ENCODE measurements at regions not wholly inside any gene's neighbourhood (a gene's known extent, or its start where the extent isn't known, plus 50 kb on each side); places are given as distances from the start of the nearest gene placed in this dataset.

GRCh38 chr3:88947013-88947412 is 160.4 kb upstream of the EPHA3 start:
- 3% methylated on average over 2 of the region's 2 CpGs for WGBS (ENCODE audit: low lambda C conversion rate)
- no peaks in the 10 kb centered on the region for H3K36me3 ChIP-seq (replicated peaks in 1 of 2; ENCODE audit: control insufficient read depth in 1 of 2, insufficient read depth in 2 of 2, low read length in 1 of 2)
- H4K20me1 ChIP-seq (ENCODE audit: insufficient read depth), result no peaks in the 10 kb centered on the region
- no peaks in the 10 kb centered on the region for H3K9me3 ChIP-seq
- ChIA-PET POLR2A (no interaction called here), CTCF (no interaction called here)
- peaks cover 15% of the 10 kb centered on the region; the same call in 1 of the 2 replicates for H3K27me3 ChIP-seq (ENCODE audit: insufficient read depth)
- no peaks in the 10 kb centered on the region for H3K9me2 ChIP-seq
- H3F3A ChIP-seq (replicated peaks; ENCODE audit: insufficient read depth), result no peaks in the 10 kb centered on the region
- H3K4me3 ChIP-seq (ENCODE audit: low read depth in 2 of 2, low read length in 1 of 2), result no peak overlapping the region
- no peak for TF ChIP-seq RCOR1 (IDR thresholded peaks at IDR 0.05; ENCODE audit: low read length)
- no peak for TF ChIP-seq FOSL2 (IDR thresholded peaks at IDR 0.05; ENCODE audit: borderline replicate concordance, low read depth)
- no peak for TF ChIP-seq CHD2 (IDR thresholded peaks at IDR 0.05; ENCODE audit: low read length, partially characterized antibody)
- no peak for TF ChIP-seq GABPA (IDR thresholded peaks at IDR 0.05; ENCODE audit: low read depth)
- TF ChIP-seq NRF1 (IDR thresholded peaks at IDR 0.05; ENCODE audit: low read depth, low read length), result no peak
- no peak for TF ChIP-seq MXI1 (IDR thresholded peaks at IDR 0.05; ENCODE audit: low read depth, low read length)
- TF ChIP-seq ZBTB33 (IDR thresholded peaks at IDR 0.05; ENCODE audit: borderline replicate concordance, low read depth), result no peak
- H3K4me2 ChIP-seq, result no peak overlapping the region
- no peak for DNase-seq
- H3K27ac ChIP-seq (ENCODE audit: low read depth in 2 of 2, low read length in 1 of 2), result no peak overlapping the region
- no peak overlapping the region for H2AFZ ChIP-seq (ENCODE audit: low read depth)
- no peaks in the 10 kb centered on the region for H3K4me1 ChIP-seq (ENCODE audit: control insufficient read depth in 1 of 2, insufficient read depth in 2 of 2, low read depth in 1 of 2, low read length in 1 of 2)
- no peaks in the 10 kb centered on the region for H3K79me2 ChIP-seq (ENCODE audit: insufficient read depth)
- H3K9ac ChIP-seq, result no peak overlapping the region

- Histone ChIP-seq H2AFZ (ENCODE audit: low read depth) (no peak overlapping the region), H3K9me3 (no peaks in the 10 kb centered on the region), H3K4me3 (ENCODE audit: low read depth in 2 of 2, low read length in 1 of 2) (no peak overlapping the region), H3K27me3 (ENCODE audit: insufficient read depth) (no peaks in the 10 kb centered on the region; the same call in 1 of the 2 replicates), H4K20me1 (ENCODE audit: insufficient read depth) (no peaks in the 10 kb centered on the region), H3K9ac (no peak overlapping the region), H3F3A (replicated peaks; ENCODE audit: insufficient read depth) (peaks cover 14% of the 10 kb centered on the region), H3K4me2 (no peak overlapping the region), H3K79me2 (ENCODE audit: insufficient read depth) (no peaks in the 10 kb centered on the region), H3K27ac (ENCODE audit: low read depth in 2 of 2, low read length in 1 of 2) (no peak overlapping the region), H3K9me2 (no peaks in the 10 kb centered on the region), H3K4me1 (ENCODE audit: control insufficient read depth in 1 of 2, insufficient read depth in 2 of 2, low read depth in 1 of 2, low read length in 1 of 2) (peaks cover 0 to 12% of the 10 kb centered on the region in 2 experiments; a peak in 2 of 4 replicates), H3K36me3 (replicated peaks in 1 of 2; ENCODE audit: control insufficient read depth in 1 of 2, insufficient read depth in 2 of 2, low read length in 1 of 2) (no peaks in the 10 kb centered on the region)
- no peak for TF ChIP-seq GATA2 (CRISPR knock-in tag; IDR thresholded peaks at IDR 0.05)
- no peak for TF ChIP-seq GABPA (IDR thresholded peaks at IDR 0.05; ENCODE audit: low read depth)
- TF ChIP-seq, protein P1, sequence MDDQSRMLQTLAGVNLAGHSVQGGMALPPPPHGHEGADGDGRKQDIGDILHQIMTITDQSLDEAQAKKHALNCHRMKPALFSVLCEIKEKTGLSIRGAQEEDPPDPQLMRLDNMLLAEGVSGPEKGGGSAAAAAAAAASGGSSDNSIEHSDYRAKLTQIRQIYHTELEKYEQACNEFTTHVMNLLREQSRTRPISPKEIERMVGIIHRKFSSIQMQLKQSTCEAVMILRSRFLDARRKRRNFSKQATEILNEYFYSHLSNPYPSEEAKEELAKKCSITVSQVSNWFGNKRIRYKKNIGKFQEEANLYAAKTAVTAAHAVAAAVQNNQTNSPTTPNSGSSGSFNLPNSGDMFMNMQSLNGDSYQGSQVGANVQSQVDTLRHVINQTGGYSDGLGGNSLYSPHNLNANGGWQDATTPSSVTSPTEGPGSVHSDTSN (IDR thresholded peaks at IDR 0.05), result no peak
- no peak for TF ChIP-seq ZBTB33 (IDR thresholded peaks at IDR 0.05; ENCODE audit: borderline replicate concordance, low read depth)
- no peak for TF ChIP-seq RFX5 (IDR thresholded peaks at IDR 0.05; ENCODE audit: low read length)
- TF ChIP-seq EP300 (IDR thresholded peaks at IDR 0.05; ENCODE audit: borderline replicate concordance in 1 of 2, low read depth in 1 of 2, low read length in 1 of 2), result no peak
- no peak for TF ChIP-seq JUND (IDR thresholded peaks at IDR 0.05)
- no peak for TF ChIP-seq ELF1 (IDR thresholded peaks at IDR 0.05)
- TF ChIP-seq POLR2AphosphoS5 (IDR thresholded peaks at IDR 0.05; ENCODE audit: low read depth, low read length), result no peak
- no peak for TF ChIP-seq TCF12 (IDR thresholded peaks at IDR 0.05)
- TF ChIP-seq CHD2 (IDR thresholded peaks at IDR 0.05; ENCODE audit: low read length, partially characterized antibody), result no peak
- TF ChIP-seq FOXM1 (IDR thresholded peaks at IDR 0.05; ENCODE audit: low read depth), result no peak
- TF ChIP-seq RAD21 (IDR thresholded peaks at IDR 0.05; ENCODE audit: low read length), result no peak
- no peak for TF ChIP-seq MEF2A (IDR thresholded peaks at IDR 0.05; ENCODE audit: borderline replicate concordance, low read depth)
- DNase-seq, result no peak
- CTCF ChIA-PET, result no interaction called here
- POLR2A ChIA-PET, result no interaction called here
- 2% methylated on average over 4 of the region's 4 CpGs for WGBS (ENCODE audit: low lambda C conversion rate)
Measured at GRCh38 chr3:88954853-88955252, 152.6 kb upstream of the EPHA3 start.
